Inferior parietal cortex (tissue), 1 donor: ENCODE measurements at regions not wholly inside any gene's neighbourhood (a gene's known extent, or its start where the extent isn't known, plus 50 kb on each side); places are given as distances from the start of the nearest gene placed in this dataset.

Source experiments
- DNase-seq: peaks from one replicate; pipeline ENCODE4 v3.0.0-alpha.2; 2016; ENCODE audit errors: extremely low spot score

GRCh38 chr4:95987851-95988250 lies 148.0 kb downstream of the PDHA2 start:
- no peak for DNase-seq

GRCh38 chr4:95998311-95998710 lies 158.4 kb downstream of the PDHA2 start:
- DNase-seq: no peak

- DNase-seq: peak; percentile 36
These were observed 164.3 kb downstream of the PDHA2 start for GRCh38 chr4:96003951-96004740.

GRCh38 chr4:96009427-96010119 lies 169.7 kb downstream of the PDHA2 start:
- DNase-seq: no peak

GRCh38 chr4:96012687-96013086 lies 172.8 kb downstream of the PDHA2 start:
- DNase-seq: no peak

GRCh38 chr4:96016634-96017299 lies 176.9 kb downstream of the PDHA2 start:
- no peak for DNase-seq

- DNase-seq: no peak
These were observed 185.1 kb downstream of the PDHA2 start for GRCh38 chr4:96025011-96025410.

GRCh38 chr4:96035727-96036126 lies 195.8 kb downstream of the PDHA2 start:
- peak; percentile 78 for DNase-seq

GRCh38 chr4:96036781-96037180 lies 196.9 kb downstream of the PDHA2 start:
- DNase-seq: no peak

GRCh38 chr4:96037705-96038104 lies 197.8 kb downstream of the PDHA2 start:
- DNase-seq: no peak

GRCh38 chr4:96039217-96039616 lies 199.3 kb downstream of the PDHA2 start:
- no peak for DNase-seq

- no peak for DNase-seq
These were observed 200.0 kb downstream of the PDHA2 start for GRCh38 chr4:96039803-96040436.

GRCh38 chr4:96044971-96045370 lies 205.1 kb downstream of the PDHA2 start:
- DNase-seq: no peak

GRCh38 chr4:96052827-96053226 lies 212.9 kb downstream of the PDHA2 start:
- DNase-seq: no peak

- DNase-seq: no peak
These were observed 216.5 kb downstream of the PDHA2 start for GRCh38 chr4:96056346-96056934.

- DNase-seq: no peak
These were observed 223.7 kb downstream of the PDHA2 start for GRCh38 chr4:96063639-96064038.

- no peak for DNase-seq
These were observed 233.6 kb downstream of the PDHA2 start for GRCh38 chr4:96073461-96073860.

GRCh38 chr4:96092151-96092705 lies 252.3 kb downstream of the PDHA2 start:
- DNase-seq: no peak

GRCh38 chr4:96093057-96093456 lies 253.2 kb downstream of the PDHA2 start:
- no peak for DNase-seq

- DNase-seq: no peak
These were observed 253.7 kb downstream of the PDHA2 start for GRCh38 chr4:96093563-96093962.

GRCh38 chr4:96094183-96094582 lies 254.3 kb downstream of the PDHA2 start:
- no peak for DNase-seq
